Activated T-helper 1 cell treated with anti-CD3 and anti-CD28 coated beads, Interleukin-2, amount 50 U/mL, for 16 hours (primary cell): ENCODE measurements at regions not wholly inside any gene's neighbourhood (a gene's known extent, or its start where the extent isn't known, plus 50 kb on each side); places are given as distances from the start of the nearest gene placed in this dataset.
"Not testable (repeated sequence)": the region's sequence is repeated elsewhere in the genome, so short reads cannot be mapped to it uniquely, and the experiment has no call there.

Source experiments
- DNase-seq, 2 donors: peaks; one replicate each; pipeline ENCODE4 v3.0.0-alpha.2; 2020; ENCODE audit warnings: low read depth in 1 of 2, low spot score in 1 of 2

GRCh38 chr2:147428120-147428747, 416.6 kb upstream of the ACVR2A start:
- no peak for DNase-seq

GRCh38 chr2:147425437-147426029, 419.3 kb upstream of the ACVR2A start:
- no peak for DNase-seq

GRCh38 chr2:147424766-147425165, 420.1 kb upstream of the ACVR2A start:
- DNase-seq, result no peak

- DNase-seq, result no peak
These were observed 423.7 kb upstream of the ACVR2A start for GRCh38 chr2:147420947-147421675.

GRCh38 chr2:147420517-147420916, 424.3 kb upstream of the ACVR2A start:
- DNase-seq, result no peak

- no peak for DNase-seq
These were observed 428.7 kb upstream of the ACVR2A start for GRCh38 chr2:147416099-147416498.

DNA sequence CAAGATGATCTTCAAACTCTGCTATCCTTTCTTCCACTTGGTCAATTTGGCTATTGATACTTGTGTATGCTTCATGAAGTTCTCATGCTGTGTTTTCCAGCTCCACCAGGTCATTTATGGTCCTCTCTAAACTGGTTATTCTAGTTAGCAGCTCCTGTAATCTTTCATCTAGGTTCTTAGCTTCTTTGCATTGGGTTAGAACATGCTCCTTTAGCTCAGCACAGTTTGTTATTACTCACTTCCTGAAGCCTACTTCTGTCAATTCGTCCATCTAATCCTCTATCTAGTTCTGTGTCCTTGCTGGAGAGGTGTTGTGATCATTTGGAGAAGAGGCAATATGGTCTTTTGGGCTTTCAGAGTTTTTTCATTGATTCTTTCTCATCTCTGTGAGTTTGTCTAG, 430.2 kb upstream of the ACVR2A start:
- not testable (repeated sequence) for DNase-seq

DNA sequence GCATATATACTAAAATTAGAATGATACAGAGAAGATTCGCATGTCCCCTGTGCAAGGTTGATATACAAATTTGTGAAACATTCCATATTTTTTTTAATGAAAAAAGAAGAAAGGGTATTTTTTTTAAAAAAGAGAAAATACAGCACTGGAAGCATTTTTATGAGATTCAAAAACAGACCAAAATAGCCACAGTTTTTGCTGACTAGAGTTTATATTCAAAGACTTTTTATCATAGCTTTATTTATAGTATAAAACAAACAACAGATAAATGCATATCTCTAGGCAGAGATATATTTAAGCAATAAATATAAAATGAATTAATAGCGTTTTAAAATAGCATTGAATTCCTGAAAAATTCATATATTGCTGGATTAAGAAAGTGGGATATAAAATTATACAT, 436.5 kb upstream of the ACVR2A start:
- DNase-seq, result no peak

DNA sequence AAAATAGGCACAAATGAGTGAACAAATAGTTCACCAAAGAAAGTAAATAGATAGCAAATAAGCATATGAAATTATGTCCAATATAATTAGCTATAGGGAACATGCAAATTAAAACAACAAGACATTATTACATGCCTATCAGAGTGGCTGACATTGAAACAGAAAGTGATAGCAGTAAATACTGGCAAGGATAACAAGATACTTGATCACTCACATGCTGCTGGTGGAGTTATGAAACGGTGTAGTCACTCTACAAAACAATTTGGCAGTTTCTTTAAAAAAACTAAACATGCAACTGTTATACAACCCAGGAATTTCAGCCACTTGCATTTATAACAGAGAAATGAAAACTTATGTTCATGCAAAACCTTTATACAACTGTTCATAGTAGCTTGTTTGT, 439.2 kb upstream of the ACVR2A start:
- no peak for DNase-seq

- DNase-seq, result no peak
These were observed 445.8 kb upstream of the ACVR2A start for GRCh38 chr2:147398996-147399395.

- no peak for DNase-seq
These were observed 446.5 kb upstream of the ACVR2A start for GRCh38 chr2:147398301-147398700.

- no peak for DNase-seq
These were observed 447.9 kb upstream of the ACVR2A start for GRCh38 chr2:147396890-147397289.

GRCh38 chr2:147394179-147394790, 450.5 kb upstream of the ACVR2A start:
- DNase-seq, result no peak

- DNase-seq, result no peak
These were observed 452.6 kb upstream of the ACVR2A start for GRCh38 chr2:147392180-147392579.

DNA sequence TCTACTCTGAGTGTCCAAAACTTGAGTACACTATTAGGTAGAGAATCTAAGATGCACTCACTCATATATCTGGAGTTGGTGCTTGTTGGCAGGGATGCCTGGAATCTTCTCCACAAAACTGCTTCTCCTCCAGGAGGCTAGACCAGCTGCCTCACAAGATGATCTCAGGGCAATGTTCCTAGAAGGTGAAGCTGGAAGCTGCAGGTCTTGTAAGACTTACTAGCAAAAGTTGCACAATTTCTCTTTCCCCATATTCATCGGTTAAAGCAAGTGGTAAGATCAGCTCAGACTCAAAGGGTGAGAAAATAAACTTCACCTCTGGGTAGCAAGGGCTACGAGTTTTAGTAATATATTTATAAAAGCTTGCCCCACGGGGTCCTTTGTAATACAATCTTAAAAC, 454.4 kb upstream of the ACVR2A start:
- no peak for DNase-seq

- DNase-seq, result no peak
These were observed 455.6 kb upstream of the ACVR2A start for GRCh38 chr2:147389218-147389617.

- DNase-seq, result no peak
These were observed 456.6 kb upstream of the ACVR2A start for GRCh38 chr2:147388217-147388616.

DNA sequence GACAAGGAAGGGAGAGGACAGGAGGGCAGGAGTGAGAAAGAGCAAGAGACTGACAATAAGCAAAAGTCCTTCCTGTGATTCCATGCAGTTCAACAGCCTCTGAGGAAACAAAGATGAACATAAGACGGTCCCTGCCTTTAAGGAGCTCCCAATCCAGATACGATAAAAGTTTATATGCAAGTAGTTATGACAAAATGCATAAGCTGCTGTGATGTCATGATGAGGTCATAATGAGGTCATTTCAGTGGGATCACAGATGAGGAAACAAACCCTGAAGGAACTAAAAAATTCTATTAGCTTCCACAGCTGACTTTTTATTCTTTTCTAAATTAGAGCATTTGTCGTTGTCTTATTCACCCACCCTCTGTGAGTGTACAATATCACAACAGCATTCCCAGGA, 458.5 kb upstream of the ACVR2A start:
- no peak for DNase-seq

DNA sequence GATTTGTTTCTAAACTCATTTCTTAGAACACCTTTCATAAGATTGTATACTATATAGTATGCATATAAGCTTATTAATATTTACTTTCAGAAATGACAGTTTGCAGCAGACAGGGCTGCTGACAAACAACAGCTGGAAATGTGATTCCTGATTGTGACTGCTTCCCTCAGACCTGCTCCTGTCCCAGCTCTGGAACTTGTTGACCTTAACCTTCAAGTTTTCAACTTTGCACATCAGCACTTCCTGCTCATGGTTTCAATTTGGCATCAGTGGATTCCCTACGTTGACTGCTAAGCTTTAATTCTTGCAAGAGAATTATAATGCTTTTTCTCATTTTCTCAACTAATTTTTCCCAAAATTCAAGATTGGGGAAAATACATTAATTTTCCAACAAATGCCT, 459.2 kb upstream of the ACVR2A start:
- no peak for DNase-seq

- DNase-seq, result no peak
These were observed 460.2 kb upstream of the ACVR2A start for GRCh38 chr2:147384659-147385058.

DNA sequence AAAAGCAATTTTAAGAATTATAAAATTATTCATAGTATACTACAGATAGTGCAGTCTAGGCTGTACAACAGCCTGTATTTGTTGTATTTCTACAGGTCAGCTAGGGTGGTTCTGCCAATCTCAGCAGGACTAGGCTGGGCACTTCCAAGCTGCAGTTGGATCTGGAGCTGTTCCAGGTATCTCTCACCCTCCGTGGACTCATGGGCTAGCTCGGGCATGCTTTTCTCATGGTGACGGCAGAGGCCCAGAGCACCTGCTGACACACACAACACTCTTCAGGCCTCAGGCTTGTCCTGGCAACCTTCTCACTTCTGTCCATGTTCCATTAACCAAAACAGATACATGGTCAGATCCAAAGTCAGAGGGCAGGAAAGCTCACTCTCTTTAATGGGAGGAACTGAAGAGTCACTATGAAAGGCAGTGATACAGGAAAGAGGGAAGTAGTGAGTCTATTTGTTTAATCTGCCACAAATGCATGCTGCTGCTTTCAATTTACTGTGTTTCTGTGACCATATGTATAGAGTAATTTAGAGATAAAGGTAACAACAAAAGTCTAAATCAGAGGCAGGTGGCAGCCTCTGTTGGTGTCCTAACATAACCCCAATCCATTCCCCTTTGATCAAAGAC, 462.4 kb upstream of the ACVR2A start:
- DNase-seq, result no peak

- DNase-seq, result no peak
These were observed 466.4 kb upstream of the ACVR2A start for GRCh38 chr2:147378403-147378802.
